Lung (tissue), 11 donors: ENCODE measurements at regions not wholly inside any gene's neighbourhood (a gene's known extent, or its start where the extent isn't known, plus 50 kb on each side); places are given as distances from the start of the nearest gene placed in this dataset.

ENCODE experiments used
- ATAC-seq: fragments of 200-7000 bp; cut with Tn5 transposase; one replicate; pipeline ENCODE4 v1.9.1; 2020; ENCODE audit warnings: moderate number of reproducible peaks; ENCODE audit not compliant: insufficient read depth, low FRiP score
- DNase-seq, 3 donors: peaks; one replicate each; pipeline ENCODE4 v3.0.0-alpha.2; 2013 to 2017
- H3K27ac ChIP-seq, 2 donors: one replicate each; pipeline ENCODE4 v1.5.1; 2013; ENCODE audit warnings: mild to moderate bottlenecking in 2 of 2, moderate library complexity in 2 of 2, control low read depth in 1 of 2, inconsistent platforms in 1 of 2, low read depth in 1 of 2, low read length in 1 of 2
- H3K27me3 ChIP-seq, 3 donors: one replicate each; pipeline ENCODE4 v1.5.1; 2013; ENCODE audit warnings: low read length in 2 of 3; ENCODE audit not compliant: control insufficient read depth in 3 of 3, insufficient read depth in 3 of 3
- H3K36me3 ChIP-seq, 4 donors: one replicate each; pipeline ENCODE4 v1.5.1; 2013; ENCODE audit warnings: low read length in 4 of 4, mild to moderate bottlenecking in 1 of 4, moderate library complexity in 1 of 4; ENCODE audit not compliant: control insufficient read depth in 4 of 4, insufficient read depth in 4 of 4
- H3K4me1 ChIP-seq, 5 donors: one replicate each; pipeline ENCODE4 v1.5.1; 2013; ENCODE audit warnings: low read length in 5 of 5, mild to moderate bottlenecking in 2 of 5, moderate library complexity in 1 of 5; ENCODE audit not compliant: control insufficient read depth in 5 of 5, insufficient read depth in 5 of 5
- H3K4me3 ChIP-seq: one replicate; pipeline ENCODE4 v1.5.1; 2013; ENCODE audit warnings: mild to moderate bottlenecking, control low read depth, moderate library complexity
- H3K9ac ChIP-seq, 2 donors: one replicate each; pipeline ENCODE4 v1.5.1; 2013; ENCODE audit warnings: low read length in 2 of 2, control low read depth in 1 of 2; ENCODE audit not compliant: insufficient read depth in 1 of 2
- H3K9me3 ChIP-seq, 4 donors: one replicate each; pipeline ENCODE4 v1.5.1; 2013; ENCODE audit warnings: low read length in 3 of 4, mild to moderate bottlenecking in 1 of 4, moderate library complexity in 1 of 4; ENCODE audit not compliant: control insufficient read depth in 4 of 4, insufficient read depth in 3 of 4
- WGBS, 2 donors: extraction: QIAGEN DNeasy Blood & Tissue Kit; methylation state at CpG; one replicate each; pipeline ENCODE4 v1.1.7; 2013; 5-methylcytosine and 5-hydroxymethylcytosine counted together
- TF ChIP-seq, protein P1 (sequence below): IDR thresholded peaks from 2 replicates; pipeline ENCODE4 v1.5.1; 2012; ENCODE audit warnings: mild to moderate bottlenecking; ENCODE audit errors: control extremely low read depth, extremely low read depth
- donor health status: control.
- donor health status: control.
- donor health status: Bipolar disorder and iron deficiency.
- donor health status: healthy.
- donor health status: DM: yes; HTN: yes; CAD: no.

DNA sequence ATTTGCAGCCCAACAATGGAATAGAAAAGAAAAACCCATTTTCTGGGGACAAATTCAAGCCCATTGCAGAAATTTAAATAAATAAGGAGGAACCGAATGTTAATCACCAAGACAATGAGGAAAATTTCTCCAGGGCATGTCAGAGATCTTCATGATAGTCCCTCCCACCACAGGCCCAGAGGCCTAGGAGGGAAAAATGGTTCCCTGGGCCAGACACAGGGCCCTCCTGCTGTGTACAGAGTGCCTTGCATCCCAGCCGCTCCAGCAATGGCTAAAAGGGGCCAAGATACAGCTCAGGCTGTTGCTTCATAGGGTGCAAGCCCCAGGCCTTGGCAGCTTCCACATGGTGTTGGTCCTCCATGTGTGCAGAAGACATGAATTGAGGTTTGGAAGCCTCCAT is 73.4 kb upstream of the FOXE1 start:
- H3K4me3 ChIP-seq, result no peak overlapping the region
- H3K9ac ChIP-seq, result no peak overlapping the region
- 96 to 98% methylated on average over 2 of the region's 2 CpGs for WGBS, 2 donors
- no peaks in the 10 kb centered on the region for H3K4me1 ChIP-seq
- no peak for DNase-seq
- peaks cover 0 to 8% (median 3%) of the 10 kb centered on the region in 4 donors for H3K9me3 ChIP-seq
- H3K27me3 ChIP-seq, result no peaks in the 10 kb centered on the region
- no peak for ATAC-seq
- TF ChIP-seq, protein P1, sequence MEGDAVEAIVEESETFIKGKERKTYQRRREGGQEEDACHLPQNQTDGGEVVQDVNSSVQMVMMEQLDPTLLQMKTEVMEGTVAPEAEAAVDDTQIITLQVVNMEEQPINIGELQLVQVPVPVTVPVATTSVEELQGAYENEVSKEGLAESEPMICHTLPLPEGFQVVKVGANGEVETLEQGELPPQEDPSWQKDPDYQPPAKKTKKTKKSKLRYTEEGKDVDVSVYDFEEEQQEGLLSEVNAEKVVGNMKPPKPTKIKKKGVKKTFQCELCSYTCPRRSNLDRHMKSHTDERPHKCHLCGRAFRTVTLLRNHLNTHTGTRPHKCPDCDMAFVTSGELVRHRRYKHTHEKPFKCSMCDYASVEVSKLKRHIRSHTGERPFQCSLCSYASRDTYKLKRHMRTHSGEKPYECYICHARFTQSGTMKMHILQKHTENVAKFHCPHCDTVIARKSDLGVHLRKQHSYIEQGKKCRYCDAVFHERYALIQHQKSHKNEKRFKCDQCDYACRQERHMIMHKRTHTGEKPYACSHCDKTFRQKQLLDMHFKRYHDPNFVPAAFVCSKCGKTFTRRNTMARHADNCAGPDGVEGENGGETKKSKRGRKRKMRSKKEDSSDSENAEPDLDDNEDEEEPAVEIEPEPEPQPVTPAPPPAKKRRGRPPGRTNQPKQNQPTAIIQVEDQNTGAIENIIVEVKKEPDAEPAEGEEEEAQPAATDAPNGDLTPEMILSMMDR, result no peak
- H3K27ac ChIP-seq, result no peak overlapping the region
- no peaks in the 10 kb centered on the region for H3K36me3 ChIP-seq

DNA sequence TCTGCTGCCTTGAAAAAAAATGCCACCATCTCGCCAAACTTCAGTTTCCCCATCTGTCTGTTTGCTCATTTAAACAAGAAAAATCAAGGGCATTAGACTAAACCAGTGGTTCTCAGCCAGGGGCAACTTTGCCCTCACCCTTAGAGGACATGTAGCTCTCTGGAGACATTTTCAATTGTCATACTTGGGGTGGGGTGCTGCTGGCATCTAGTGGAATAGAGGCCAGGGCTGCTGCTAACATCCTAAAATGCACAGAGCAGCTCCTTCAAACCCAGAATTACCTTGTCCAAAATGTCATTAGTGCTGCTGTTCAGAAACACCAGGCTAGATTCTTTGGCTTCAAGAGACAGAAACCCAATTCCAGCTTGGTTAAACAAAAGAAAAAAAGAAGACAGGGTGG is 71.1 kb upstream of the FOXE1 start:
- TF ChIP-seq, protein P1, result no peak
- ATAC-seq, result no peak
- WGBS, 2 donors, result 60 to 71% methylated on average over 1 of the region's 1 CpG

DNA sequence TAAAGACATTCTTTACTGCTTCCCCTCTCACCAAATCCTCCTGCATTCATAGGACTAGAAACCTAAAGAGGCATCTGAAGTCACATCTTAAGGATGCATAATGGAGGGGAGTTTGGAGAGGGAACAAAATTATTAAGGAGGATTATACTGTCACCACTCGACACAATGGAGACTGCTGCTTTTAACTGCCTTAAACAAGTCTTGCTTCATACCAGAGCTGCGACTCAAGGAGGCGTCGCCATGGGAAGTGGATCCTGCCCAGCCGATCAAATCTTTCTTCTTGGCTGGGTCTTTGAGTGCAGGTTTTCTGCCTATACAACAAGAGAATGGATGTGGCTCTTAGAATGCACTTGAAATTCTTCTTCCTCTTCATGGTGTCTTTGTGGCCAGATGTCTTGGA is 66.7 kb upstream of the FOXE1 start:
- no peak overlapping the region for H3K27ac ChIP-seq
- no peaks in the 10 kb centered on the region for H3K36me3 ChIP-seq
- H3K9me3 ChIP-seq, result peaks cover 0 to 3% (median 0%) of the 10 kb centered on the region in 4 donors
- H3K4me3 ChIP-seq, result no peak overlapping the region
- TF ChIP-seq, protein P1, result no peak
- peaks cover 0 to 3% (median 0%) of the 10 kb centered on the region in 3 donors for H3K27me3 ChIP-seq
- H3K4me1 ChIP-seq, result no peaks in the 10 kb centered on the region
- no peak for ATAC-seq
- peak in 1 of 3 donors; percentile 3 for DNase-seq
- H3K9ac ChIP-seq, result no peak overlapping the region
- WGBS, 2 donors, result 51 to 65% methylated on average over 5 of the region's 5 CpGs

More for the DNA sequence above, 71.1 kb upstream of the FOXE1 start:
- no peak for DNase-seq
- Histone ChIP-seq H3K9ac (no peak overlapping the region), H3K4me1 (no peaks in the 10 kb centered on the region), H3K27me3 (no peaks in the 10 kb centered on the region), H3K27ac (no peak overlapping the region), H3K4me3 (no peak overlapping the region), H3K9me3 (peaks cover 0 to 8% (median 3%) of the 10 kb centered on the region in 4 donors), H3K36me3 (no peaks in the 10 kb centered on the region)

DNA sequence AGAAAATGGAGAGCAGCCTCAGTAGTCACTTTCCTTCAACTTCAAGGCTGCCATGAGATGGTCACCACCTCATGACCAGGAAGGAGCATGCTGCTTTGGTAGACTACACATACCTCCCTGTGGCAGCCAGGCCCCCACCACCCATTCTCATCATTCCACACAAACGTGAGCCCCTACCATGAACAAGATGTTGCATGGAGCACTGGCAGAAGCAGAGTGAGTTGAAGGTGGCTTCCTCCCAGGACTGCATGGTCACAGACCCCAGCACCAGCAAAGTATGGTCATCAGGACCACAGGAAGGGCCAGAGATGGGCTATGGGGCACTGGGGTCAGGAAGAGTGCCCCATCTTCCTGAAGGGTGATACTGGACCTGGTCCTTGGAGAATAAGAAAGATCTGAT is 65.5 kb upstream of the FOXE1 start:
- H3K27ac ChIP-seq, result no peak overlapping the region
- H3K36me3 ChIP-seq, result no peaks in the 10 kb centered on the region
- H3K9ac ChIP-seq, result no peak overlapping the region
- no peak overlapping the region for H3K4me3 ChIP-seq
- no peaks in the 10 kb centered on the region for H3K4me1 ChIP-seq
- DNase-seq (no peak), ATAC-seq (no peak)
- H3K27me3 ChIP-seq, result peaks cover 0 to 3% (median 0%) of the 10 kb centered on the region in 3 donors
- 84 to 93% methylated on average over 1 of the region's 1 CpG for WGBS, 2 donors
- TF ChIP-seq, protein P1, result no peak
- H3K9me3 ChIP-seq, result peaks cover 0 to 3% (median 0%) of the 10 kb centered on the region in 4 donors
